Suprapubic skin (tissue), 4 donors: ENCODE measurements at regions not wholly inside any gene's neighbourhood (a gene's known extent, or its start where the extent isn't known, plus 50 kb on each side); places are given as distances from the start of the nearest gene placed in this dataset.

Source experiments
- EP300 ChIP-seq: sonication (generic); formaldehyde crosslinking; IDR thresholded peaks from one replicate; pipeline ENCODE4 v1.6.1; 2017; ENCODE audit warnings: antibody characterized with exemption
- POLR2A ChIP-seq, 2 donors: fragments of 450-650 bp; IDR thresholded peaks; one replicate each; pipeline ENCODE4 v1.6.1; 2017; ENCODE audit warnings: antibody characterized with exemption in 2 of 2, mild to moderate bottlenecking in 2 of 2, moderate library complexity in 2 of 2
- POLR2AphosphoS5 ChIP-seq, 3 donors: sonication (generic); formaldehyde crosslinking; IDR thresholded peaks; one replicate each; pipeline ENCODE4 v1.6.1; 2017; ENCODE audit warnings: antibody characterized with exemption in 3 of 3
- TF ChIP-seq, protein P1 (sequence below), 2 donors: fragments of 200-600 bp in 1 of 2; fragments of 450-650 bp in 1 of 2; sonication (generic) in 1 of 2; IDR thresholded peaks; one replicate each; pipeline ENCODE4 v1.5.1; 2016 to 2019; ENCODE audit warnings: antibody characterized with exemption in 2 of 2, mild to moderate bottlenecking in 1 of 2, moderate library complexity in 1 of 2

DNA sequence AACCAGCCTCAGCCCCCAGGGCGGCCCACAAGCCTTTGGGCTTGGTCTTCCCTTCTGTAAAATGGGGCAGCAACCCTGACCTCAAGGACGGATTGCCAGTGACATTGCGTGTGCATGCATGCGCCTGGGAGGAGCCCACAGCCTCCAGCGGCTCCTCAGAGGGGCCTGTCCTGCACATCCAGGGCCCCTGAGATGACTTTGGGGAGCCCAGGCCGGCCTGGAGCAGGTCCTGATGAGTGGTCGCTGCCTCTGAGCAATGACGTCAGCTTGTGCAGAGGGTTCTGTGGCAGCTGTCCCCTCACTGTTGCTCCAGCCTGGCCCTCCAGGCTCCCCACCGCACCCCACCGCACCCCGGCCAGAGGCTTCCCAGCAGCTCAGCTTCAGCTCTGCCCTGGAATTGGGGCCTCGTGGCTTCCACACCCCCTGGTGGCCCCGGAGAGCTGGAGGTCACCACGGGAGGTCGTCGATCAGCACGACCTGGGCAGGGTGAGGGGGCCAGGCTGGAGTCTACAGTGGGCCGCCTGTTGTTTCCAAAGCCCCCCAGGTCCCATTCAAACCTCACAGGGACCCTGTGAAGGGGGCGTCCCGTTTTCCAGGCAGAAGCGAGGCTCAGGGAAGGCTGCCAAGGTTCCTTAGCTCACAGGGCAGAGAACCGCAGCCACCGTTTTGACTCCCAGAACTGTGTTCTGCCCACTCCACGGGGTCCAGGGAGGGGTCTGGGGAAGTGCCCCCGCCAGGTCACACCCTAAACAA, 341.8 kb downstream of the SEC14L1 start:
- TF ChIP-seq, protein P1, sequence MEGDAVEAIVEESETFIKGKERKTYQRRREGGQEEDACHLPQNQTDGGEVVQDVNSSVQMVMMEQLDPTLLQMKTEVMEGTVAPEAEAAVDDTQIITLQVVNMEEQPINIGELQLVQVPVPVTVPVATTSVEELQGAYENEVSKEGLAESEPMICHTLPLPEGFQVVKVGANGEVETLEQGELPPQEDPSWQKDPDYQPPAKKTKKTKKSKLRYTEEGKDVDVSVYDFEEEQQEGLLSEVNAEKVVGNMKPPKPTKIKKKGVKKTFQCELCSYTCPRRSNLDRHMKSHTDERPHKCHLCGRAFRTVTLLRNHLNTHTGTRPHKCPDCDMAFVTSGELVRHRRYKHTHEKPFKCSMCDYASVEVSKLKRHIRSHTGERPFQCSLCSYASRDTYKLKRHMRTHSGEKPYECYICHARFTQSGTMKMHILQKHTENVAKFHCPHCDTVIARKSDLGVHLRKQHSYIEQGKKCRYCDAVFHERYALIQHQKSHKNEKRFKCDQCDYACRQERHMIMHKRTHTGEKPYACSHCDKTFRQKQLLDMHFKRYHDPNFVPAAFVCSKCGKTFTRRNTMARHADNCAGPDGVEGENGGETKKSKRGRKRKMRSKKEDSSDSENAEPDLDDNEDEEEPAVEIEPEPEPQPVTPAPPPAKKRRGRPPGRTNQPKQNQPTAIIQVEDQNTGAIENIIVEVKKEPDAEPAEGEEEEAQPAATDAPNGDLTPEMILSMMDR (IDR thresholded peaks at IDR 0.05), result no peak
- TF ChIP-seq POLR2AphosphoS5 (IDR thresholded peaks at IDR 0.05) (no peak), POLR2A (IDR thresholded peaks at IDR 0.05) (no peak), EP300 (no peak)
